Calu3 (cell line): ENCODE measurements at regions not wholly inside any gene's neighbourhood (a gene's known extent, or its start where the extent isn't known, plus 50 kb on each side); places are given as distances from the start of the nearest gene placed in this dataset.
A peak's percentile ranks its signal among the peaks of the same experiment; 100 is the strongest.

Experiments used
- BruUV-seq: library from RNA; stranded (reverse); fragments of 400-500 nt; replicated peaks from 2 replicates; lab custom pipeline; 2021; lab: Mats Ljungman, UMichigan
- CTCF ChIA-PET: fragments of 300-600 bp; sonication (Branson Sonifier 250); formaldehyde crosslinking; loops from one replicate; lab custom pipeline; 2022; ENCODE audit warnings: antibody characterized with exemption; lab: Charles Lee
- DNase-seq: peaks from one replicate; pipeline ENCODE4 v3.0.0; 2022
- H3K27ac Mint-ChIP-seq: one replicate; pipeline ENCODE4 v1.8.0; 2022; ENCODE audit warnings: mixed read lengths; ENCODE audit not compliant: unreplicated experiment
- H3K27me3 Mint-ChIP-seq: one replicate; pipeline ENCODE4 v1.8.0; 2022; ENCODE audit warnings: mixed read lengths; ENCODE audit not compliant: unreplicated experiment
- H3K36me3 Mint-ChIP-seq: one replicate; pipeline ENCODE4 v1.8.0; 2022; ENCODE audit warnings: mild to moderate bottlenecking, moderate library complexity, mixed read lengths; ENCODE audit not compliant: insufficient read depth, unreplicated experiment
- H3K4me1 Mint-ChIP-seq: one replicate; pipeline ENCODE4 v1.8.0; 2022; ENCODE audit warnings: mild to moderate bottlenecking, low read depth, mixed read lengths; ENCODE audit not compliant: unreplicated experiment
- H3K4me3 Mint-ChIP-seq: one replicate; pipeline ENCODE4 v1.8.0; 2022; ENCODE audit warnings: mild to moderate bottlenecking, low read depth, moderate library complexity, mixed read lengths; ENCODE audit not compliant: unreplicated experiment
- H3K9me3 Mint-ChIP-seq: one replicate; pipeline ENCODE4 v1.8.0; 2022; ENCODE audit warnings: low read depth, mixed read lengths; ENCODE audit not compliant: unreplicated experiment
- intact Hi-C: fragments of 100-400 bp; cut with micrococcal nuclease; formaldehyde crosslinking; loops from one replicate; pipeline ENCODE4 v1.10.0; 2022; ENCODE audit not compliant: unreplicated experiment
- TF ChIP-seq, protein P1 (sequence below): fragments of 200-600 bp; IDR thresholded peaks from one replicate; pipeline ENCODE4 v1.8.0; 2022; ENCODE audit warnings: antibody characterized with exemption; ENCODE audit not compliant: unreplicated experiment

DNA sequence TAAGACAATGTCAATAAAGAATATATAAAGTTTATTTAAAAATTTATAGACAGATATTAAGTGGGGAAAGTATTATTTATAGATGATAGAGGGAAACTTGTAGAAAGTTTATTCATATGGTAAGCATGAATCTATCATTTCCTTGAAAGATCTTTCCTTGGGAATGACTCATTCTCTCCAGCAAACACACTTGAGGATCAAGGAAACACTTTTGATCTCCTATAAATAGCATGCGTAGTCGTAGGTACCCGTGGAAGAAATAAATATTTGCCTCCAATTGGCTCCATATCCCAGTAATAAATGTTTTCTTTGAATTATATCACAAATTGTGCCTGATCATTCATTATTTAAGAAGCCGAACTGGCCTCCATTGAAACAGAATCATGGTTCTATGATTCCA lies 483.4 kb downstream of the RNF144A start:
- BruUV-seq, result no TSS peak

DNA sequence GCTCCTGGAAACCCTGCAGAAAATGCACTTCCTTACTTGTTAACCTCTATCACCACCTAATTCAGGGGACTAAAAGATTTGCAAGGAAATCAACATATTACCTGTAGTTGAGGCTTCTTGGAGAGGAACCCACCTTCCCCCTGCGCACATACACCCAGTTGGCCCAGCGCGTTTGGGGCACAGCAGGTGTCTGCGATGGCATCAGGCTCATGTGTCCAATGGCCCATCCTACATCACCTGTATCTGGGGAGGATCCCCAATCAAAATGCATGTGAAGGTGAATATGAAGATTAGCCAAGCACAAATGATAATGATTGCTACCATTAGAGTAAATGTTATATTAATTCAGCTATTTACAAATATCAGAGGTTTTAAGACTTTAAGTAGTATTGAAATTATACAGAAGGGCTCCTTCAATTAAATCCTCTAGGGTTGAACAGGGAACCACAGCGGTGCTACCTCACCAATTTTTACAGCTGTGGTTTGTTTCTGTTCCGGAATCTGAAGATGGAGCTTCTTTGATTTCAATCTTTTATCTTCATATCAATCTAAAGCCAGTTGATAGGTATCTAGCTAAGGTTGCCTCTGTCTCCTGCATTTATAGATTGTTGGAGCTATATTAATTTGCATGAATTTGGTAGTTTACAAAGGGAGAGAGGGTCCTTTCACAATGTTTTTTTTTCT lies 486.0 kb downstream of the RNF144A start:
- Mint-ChIP-seq H3K36me3 (peaks cover 5% of the 10 kb centered on the region), H3K27me3 (no peaks in the 10 kb centered on the region), H3K9me3 (no peaks in the 10 kb centered on the region), H3K4me1 (no peaks in the 10 kb centered on the region), H3K27ac (no peak overlapping the region), H3K4me3 (no peak overlapping the region)
- no peak for DNase-seq
- intact Hi-C loops, result loop anchor here (10.0 kb wide), 1 partner anchor 198 kb away; no protein-coding TSS in a partner anchor
- CTCF ChIA-PET, result no interaction called here
- no TSS peak for BruUV-seq
- TF ChIP-seq, protein P1, sequence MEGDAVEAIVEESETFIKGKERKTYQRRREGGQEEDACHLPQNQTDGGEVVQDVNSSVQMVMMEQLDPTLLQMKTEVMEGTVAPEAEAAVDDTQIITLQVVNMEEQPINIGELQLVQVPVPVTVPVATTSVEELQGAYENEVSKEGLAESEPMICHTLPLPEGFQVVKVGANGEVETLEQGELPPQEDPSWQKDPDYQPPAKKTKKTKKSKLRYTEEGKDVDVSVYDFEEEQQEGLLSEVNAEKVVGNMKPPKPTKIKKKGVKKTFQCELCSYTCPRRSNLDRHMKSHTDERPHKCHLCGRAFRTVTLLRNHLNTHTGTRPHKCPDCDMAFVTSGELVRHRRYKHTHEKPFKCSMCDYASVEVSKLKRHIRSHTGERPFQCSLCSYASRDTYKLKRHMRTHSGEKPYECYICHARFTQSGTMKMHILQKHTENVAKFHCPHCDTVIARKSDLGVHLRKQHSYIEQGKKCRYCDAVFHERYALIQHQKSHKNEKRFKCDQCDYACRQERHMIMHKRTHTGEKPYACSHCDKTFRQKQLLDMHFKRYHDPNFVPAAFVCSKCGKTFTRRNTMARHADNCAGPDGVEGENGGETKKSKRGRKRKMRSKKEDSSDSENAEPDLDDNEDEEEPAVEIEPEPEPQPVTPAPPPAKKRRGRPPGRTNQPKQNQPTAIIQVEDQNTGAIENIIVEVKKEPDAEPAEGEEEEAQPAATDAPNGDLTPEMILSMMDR, result no peak

More for the DNA sequence above, 483.4 kb downstream of the RNF144A start:
- H3K9me3 Mint-ChIP-seq, result no peaks in the 10 kb centered on the region
- H3K4me1 Mint-ChIP-seq, result no peaks in the 10 kb centered on the region
- CTCF ChIA-PET, result interaction anchor here (0.7 kb wide), 1 partner anchor 1125 kb away, joined by 3 read pairs; no protein-coding TSS in a partner anchor
- H3K4me3 Mint-ChIP-seq, result peak overlapping the region; percentile 28
- peak overlapping the region; percentile 78 for H3K27ac Mint-ChIP-seq
- intact Hi-C loops, result loop anchor here (10.0 kb wide), 1 partner anchor 196 kb away; no protein-coding TSS in a partner anchor
- no peak for DNase-seq
- no peaks in the 10 kb centered on the region for H3K27me3 Mint-ChIP-seq
- peaks cover 5% of the 10 kb centered on the region for H3K36me3 Mint-ChIP-seq
- TF ChIP-seq, protein P1, result no peak

DNA sequence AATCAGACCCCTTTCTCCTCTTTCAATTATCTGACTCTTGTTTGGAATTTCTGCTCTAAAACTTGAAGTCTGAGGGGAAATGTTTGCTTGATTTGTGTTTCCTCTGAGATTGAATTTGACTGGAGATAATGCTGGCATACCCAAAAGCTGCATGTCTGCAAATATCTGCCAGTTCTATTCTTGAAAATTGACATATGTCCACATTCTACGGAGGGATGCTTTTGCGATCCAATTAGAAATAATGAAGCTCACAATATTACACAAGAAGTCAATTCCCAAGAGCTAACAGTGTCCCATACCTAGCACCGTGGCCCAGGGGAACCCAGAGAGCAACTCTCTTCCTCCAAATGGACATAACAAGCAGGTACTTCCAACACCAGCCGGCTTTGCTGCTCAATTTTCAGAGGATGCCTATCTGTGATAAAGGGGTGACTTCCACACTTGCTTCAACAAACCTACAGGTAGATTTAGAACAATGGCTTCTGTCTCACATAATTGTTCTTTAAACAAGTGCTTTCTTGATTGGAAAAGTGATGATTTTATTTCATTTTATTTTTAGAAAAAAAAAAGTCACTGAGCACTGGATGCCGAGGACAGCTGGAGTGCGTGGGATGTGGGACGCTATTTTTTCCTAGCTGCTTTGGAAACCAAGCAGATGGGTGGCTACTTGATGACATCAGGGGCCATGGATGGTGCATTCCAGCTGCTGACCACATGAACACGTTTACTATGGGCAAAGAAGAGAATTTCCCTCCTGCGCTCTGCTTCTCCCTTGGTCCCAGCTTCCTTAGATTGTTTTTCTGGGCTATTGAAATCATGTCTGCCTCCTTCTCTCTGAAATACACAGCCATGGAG lies 488.9 kb downstream of the RNF144A start:
- CTCF ChIA-PET, result no interaction called here
- Mint-ChIP-seq H3K36me3 (no peaks in the 10 kb centered on the region), H3K4me1 (no peaks in the 10 kb centered on the region), H3K9me3 (no peaks in the 10 kb centered on the region), H3K4me3 (no peak overlapping the region), H3K27me3 (peaks cover 15% of the 10 kb centered on the region), H3K27ac (no peak overlapping the region)
- TF ChIP-seq, protein P1, result no peak
- intact Hi-C loops, result loop anchor here (10.0 kb wide), 1 partner anchor 201 kb away; no protein-coding TSS in a partner anchor
- DNase-seq, result no peak
- BruUV-seq, result no TSS peak

DNA sequence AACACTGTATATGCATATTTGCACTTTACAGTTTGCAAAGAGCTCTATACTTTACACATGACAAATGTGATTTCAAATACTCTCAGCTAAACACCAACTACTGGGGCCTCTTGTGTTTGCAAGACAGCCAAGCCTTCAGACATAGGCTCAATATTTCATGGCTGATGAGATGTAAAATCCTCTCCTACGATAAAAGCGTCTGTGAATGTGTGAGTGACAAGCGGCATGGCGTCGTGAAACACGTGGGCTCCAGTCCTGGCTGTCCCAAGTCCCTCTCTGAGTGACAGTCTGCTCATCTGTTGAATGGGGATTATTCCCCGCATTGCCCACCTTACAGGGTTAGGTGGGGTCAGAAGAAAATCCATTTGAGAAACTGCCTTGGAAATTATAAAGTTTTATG lies 489.8 kb downstream of the RNF144A start:
- Mint-ChIP-seq H3K4me3 (no peak overlapping the region), H3K4me1 (no peaks in the 10 kb centered on the region), H3K27me3 (peaks cover 23% of the 10 kb centered on the region), H3K36me3 (no peaks in the 10 kb centered on the region), H3K9me3 (no peaks in the 10 kb centered on the region), H3K27ac (no peak overlapping the region)
- TF ChIP-seq, protein P1, result no peak
- BruUV-seq, result no TSS peak
- no peak for DNase-seq
- CTCF ChIA-PET, result no interaction called here
- intact Hi-C loops, result loop anchor here (10.0 kb wide), 1 partner anchor 202 kb away; no protein-coding TSS in a partner anchor
